GM12891 (cell line): ENCODE measurements at regions not wholly inside any gene's neighbourhood (a gene's known extent, or its start where the extent isn't known, plus 50 kb on each side); places are given as distances from the start of the nearest gene placed in this dataset.
"Not testable (repeated sequence)": the region's sequence is repeated elsewhere in the genome, so short reads cannot be mapped to it uniquely, and the experiment has no call there.

Experiments
- DNase-seq: peaks from one replicate; pipeline ENCODE4 v3.0.0; 2011; ENCODE audit warnings: low spot score; ENCODE audit not compliant: insufficient read length
- FAIRE-seq: peaks from 2 replicates; lab custom pipeline; 2011; peaks lifted over from hg19 to GRCh38; lab: Jason Lieb, UNC
- PAX5 ChIP-seq: IDR thresholded peaks from 2 replicates; pipeline ENCODE4 v1.6.1; 2011; ENCODE audit warnings: low read length, moderate library complexity, mild to moderate bottlenecking; ENCODE audit not compliant: insufficient read depth, severe bottlenecking
- POLR2A ChIP-seq: IDR thresholded peaks from 2 replicates; pipeline ENCODE4 v1.6.1; 2011; ENCODE audit warnings: low read depth, low read length, control low read depth
- POLR2AphosphoS5 ChIP-seq: IDR thresholded peaks from 2 replicates; pipeline ENCODE4 v1.6.1; 2011; ENCODE audit warnings: low read depth, low read length, control low read depth
- POU2F2 ChIP-seq: IDR thresholded peaks from 2 replicates; pipeline ENCODE4 v1.6.1; 2011; ENCODE audit warnings: low read depth, mild to moderate bottlenecking, control low read depth, low read length, moderate library complexity
- SPI1 ChIP-seq: IDR thresholded peaks from 2 replicates; pipeline ENCODE4 v1.6.1; 2011; ENCODE audit warnings: low read depth, low read length, control low read depth
- TAF1 ChIP-seq: IDR thresholded peaks from 2 replicates; pipeline ENCODE4 v1.6.1; 2011; ENCODE audit warnings: low read depth, low read length, control low read depth

DNA sequence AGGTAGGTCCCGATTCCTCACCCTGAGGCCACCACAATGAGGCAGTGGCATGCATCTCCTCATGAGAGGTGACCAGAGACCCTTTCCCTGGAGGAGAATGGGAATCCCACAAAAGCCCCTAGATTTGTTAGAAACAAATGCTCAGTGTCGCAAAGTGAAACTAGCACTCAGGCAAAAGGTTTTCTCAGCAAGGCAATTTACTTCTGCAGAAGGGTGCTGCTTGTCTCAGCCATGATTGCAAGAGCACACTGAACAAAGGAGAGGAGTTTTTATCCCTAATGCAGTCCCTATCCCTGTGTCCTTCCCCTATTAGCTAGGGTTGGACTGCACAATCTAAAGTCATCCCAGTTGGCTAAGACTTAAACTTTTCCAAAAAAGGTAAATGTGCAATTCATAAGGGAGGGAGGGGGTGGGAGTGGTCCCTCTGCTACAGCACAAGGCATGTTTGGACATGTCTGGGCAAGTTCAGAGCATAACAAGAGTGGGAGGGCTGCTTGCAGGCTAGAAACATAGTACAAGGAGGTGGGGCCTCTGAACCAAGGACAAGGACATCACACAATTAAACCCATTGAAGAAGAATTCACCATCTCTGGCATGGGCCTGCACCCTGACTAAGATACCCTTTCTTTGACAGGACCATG, 185.3 kb downstream of the CCNG2 start:
- TF ChIP-seq SPI1 = no peak
- no peak for TF ChIP-seq POU2F2
- no peak for TF ChIP-seq POLR2AphosphoS5
- no peak for TF ChIP-seq TAF1
- no peak for TF ChIP-seq POLR2A
- TF ChIP-seq PAX5 = no peak
- DNase-seq = no peak

DNA sequence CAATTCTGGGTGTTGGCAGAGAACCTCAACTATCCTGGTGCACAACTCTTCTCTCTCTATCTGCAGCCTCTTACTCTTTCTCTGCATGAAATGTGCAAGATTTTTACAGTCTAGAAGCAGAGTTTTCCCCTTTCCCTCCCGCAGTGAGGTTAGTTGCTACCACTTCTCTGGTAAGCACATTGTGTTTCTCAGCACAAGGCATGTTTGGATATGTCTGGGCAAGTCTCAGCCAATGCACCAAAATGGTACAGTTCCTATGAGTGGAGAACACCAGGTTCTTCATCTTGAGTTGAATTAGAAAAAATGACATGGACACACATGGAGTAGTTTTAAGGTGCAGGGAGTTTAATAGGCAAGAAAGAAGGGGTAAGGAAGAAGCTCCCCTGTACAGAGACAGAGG, 187.0 kb downstream of the CCNG2 start:
- DNase-seq (no peak), FAIRE-seq (peak; percentile 5)
- no peak for TF ChIP-seq TAF1
- TF ChIP-seq PAX5 = no peak
- no peak for TF ChIP-seq POU2F2

More for the DNA sequence above, 185.3 kb downstream of the CCNG2 start:
- no peak for FAIRE-seq

DNA sequence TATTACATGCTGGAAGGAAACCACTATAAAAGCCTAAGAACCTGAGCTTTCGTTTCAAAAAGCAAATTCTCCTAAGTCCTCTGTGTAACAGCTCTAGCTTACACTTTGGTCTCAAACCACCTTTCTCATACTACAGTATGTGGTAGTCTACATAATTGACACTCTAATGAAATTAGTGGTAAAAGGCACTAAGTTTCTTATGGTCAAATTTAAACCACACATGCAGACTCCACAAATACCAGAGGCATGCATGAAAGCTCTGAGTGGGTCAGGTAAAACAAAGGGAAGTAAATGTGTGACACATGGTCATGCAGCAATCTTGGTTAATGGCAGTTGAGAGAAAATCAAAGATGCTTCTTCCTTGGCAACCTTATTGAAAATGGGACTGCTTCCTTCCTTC, 187.8 kb downstream of the CCNG2 start:
- DNase-seq (no peak), FAIRE-seq (no peak)
- TF ChIP-seq SPI1 (no peak), TAF1 (no peak), POLR2A (no peak), PAX5 (no peak), POU2F2 (no peak), POLR2AphosphoS5 (no peak)

DNA sequence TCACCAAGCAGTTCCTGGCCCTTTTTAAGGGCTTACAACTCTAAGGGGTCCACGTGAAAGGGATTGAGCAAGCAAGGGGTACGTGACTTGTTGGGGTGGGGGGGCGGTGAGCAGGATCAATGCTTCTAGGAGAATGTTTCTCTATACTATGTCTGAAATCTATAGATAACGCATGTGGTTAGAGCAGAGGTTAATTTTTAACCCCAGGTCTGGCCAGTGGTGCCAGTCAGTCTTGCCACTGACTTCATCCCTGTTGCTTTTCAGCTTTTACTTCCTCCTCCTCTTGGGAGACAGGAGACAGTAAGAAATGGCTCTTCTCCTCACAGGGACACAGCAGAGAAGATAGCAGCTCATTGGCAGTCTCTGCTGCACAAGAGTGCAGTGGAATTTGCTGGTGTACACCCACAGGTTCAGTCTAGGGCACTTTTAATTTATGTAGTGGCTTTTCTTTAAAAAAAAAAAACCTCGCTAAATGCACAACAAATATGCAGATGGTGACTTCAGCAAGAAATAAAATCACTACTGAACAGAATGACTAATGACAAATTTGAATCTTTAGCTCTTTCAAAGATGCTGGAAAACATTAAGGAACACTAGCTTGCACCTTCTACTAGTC, 190.5 kb downstream of the CCNG2 start:
- FAIRE-seq (no peak), DNase-seq (no peak)
- no peak for TF ChIP-seq POLR2A
- no peak for TF ChIP-seq PAX5
- no peak for TF ChIP-seq POU2F2
- TF ChIP-seq POLR2AphosphoS5 = no peak
- TF ChIP-seq TAF1 = no peak
- TF ChIP-seq SPI1 = no peak

DNA sequence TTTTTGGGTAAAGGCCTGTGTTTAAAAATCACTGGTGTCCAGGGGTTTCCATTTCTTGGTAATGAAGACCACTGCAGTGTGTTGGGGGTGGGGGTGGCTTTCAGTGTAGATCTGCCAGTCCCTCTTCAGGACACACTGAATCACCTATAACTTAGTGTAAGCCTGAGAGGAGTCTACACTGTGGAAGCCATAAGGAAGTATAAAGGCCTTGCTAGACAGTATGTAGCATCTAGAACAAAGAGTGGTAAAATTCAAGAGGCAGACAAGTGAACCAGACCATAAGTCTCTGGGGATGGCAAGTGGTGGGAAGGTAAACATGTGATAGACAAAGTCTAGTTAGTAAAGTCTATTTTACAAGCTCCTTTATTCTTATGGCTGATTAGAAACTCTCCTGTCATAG, 191.8 kb downstream of the CCNG2 start:
- DNase-seq = no peak
- TF ChIP-seq PAX5 (no peak), TAF1 (no peak), POLR2A (no peak), POLR2AphosphoS5 (no peak), SPI1 (no peak), POU2F2 (no peak)
- peak; percentile 16 for FAIRE-seq

DNA sequence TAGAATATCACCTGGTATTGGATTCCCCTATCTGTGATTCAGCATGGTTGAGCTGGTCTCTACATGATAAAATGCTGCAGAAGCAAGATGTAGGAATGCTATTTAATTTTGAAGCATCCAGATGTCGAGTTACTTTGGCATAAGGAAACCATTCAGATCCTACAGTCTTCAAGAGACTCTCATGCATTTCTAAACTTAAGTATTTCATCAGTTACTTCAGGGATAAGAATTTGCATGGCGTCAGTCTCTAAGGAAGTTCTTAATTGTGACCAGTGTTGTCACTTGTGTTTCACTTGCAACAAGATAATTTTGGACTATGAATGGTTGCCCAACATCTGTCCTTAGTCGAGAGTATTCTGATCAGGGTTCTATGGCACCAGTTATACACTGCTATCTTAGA, 192.4 kb downstream of the CCNG2 start:
- DNase-seq (no peak), FAIRE-seq (no peak)
- no peak for TF ChIP-seq POLR2A
- no peak for TF ChIP-seq POLR2AphosphoS5
- no peak for TF ChIP-seq PAX5
- TF ChIP-seq SPI1 = no peak
- TF ChIP-seq POU2F2 = no peak
- no peak for TF ChIP-seq TAF1

DNA sequence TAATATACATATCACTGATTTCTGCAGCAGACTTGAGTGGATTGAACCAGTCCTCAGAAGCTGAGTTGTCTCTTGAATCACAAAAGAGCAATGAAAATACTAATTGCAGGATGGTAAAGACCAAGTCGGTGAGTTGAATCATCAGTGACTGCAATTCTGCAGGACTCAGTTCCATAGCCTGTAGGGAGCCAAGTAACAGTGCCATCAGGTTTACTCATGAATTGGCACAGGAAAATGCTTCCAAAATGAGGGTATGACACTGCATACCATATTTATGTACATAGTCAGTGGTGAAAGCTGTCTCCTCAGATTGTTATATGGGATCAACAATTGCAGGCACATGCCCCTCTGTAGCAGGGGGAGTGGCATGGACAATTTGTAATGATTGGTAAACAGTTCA, 192.8 kb downstream of the CCNG2 start:
- DNase-seq (no peak), FAIRE-seq (no peak)
- TF ChIP-seq TAF1 = no peak
- TF ChIP-seq POLR2AphosphoS5 = no peak
- no peak for TF ChIP-seq POU2F2
- no peak for TF ChIP-seq PAX5
- no peak for TF ChIP-seq SPI1
- TF ChIP-seq POLR2A = no peak

DNA sequence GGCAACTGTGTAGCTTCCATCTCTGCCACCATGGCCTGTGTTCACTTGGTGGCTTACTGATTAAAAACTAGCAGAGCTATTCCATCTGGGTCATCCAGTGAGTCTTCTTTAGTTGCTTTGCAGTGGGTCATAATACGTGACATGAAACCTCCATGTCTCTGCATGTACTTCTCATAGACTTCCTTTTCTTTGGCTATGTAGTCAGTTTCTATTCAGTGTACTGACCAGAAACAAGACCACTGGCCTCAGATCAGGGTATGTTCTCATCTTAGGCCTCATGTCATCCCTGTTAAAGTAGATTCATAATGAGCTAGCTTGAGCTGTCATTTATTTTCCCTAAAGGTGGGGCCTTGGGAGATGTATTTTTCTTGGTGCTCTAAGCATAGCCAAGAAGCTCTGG, 195.2 kb downstream of the CCNG2 start:
- TF ChIP-seq PAX5 (no peak), SPI1 (no peak), POLR2A (no peak), POU2F2 (no peak), TAF1 (no peak), POLR2AphosphoS5 (no peak)
- no peak for FAIRE-seq
- no peak for DNase-seq

DNA sequence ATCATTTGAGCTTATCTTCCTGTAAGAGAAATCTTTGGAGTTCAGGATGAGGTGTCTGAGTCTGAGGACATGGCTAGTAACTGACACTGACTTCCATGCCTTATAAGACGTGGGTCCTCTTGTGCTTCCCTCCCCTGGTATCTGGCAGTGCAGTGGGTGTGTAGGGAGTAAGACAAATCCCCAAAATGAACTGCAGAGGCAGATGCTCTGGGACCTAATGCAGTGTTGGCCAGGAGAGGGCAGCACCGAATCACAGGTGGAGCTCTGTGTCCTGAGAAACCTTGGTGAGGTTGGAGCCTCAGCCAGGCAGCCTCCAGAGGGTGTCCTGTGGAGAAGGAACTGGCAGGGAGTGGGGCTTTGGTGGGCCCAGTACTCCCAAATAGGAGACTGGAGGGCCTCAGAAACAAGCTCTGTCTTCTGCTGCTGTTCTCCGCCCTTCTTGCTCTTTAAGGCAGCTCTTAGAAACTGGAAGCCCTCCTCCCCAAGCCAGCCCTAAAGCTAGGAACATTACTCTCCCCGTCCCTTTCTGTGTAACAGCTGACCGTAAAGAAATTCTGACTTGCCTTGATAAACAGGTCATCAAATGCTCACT, 196.8 kb downstream of the CCNG2 start:
- peak; percentile 98 for FAIRE-seq
- DNase-seq = not testable (repeated sequence)

DNA sequence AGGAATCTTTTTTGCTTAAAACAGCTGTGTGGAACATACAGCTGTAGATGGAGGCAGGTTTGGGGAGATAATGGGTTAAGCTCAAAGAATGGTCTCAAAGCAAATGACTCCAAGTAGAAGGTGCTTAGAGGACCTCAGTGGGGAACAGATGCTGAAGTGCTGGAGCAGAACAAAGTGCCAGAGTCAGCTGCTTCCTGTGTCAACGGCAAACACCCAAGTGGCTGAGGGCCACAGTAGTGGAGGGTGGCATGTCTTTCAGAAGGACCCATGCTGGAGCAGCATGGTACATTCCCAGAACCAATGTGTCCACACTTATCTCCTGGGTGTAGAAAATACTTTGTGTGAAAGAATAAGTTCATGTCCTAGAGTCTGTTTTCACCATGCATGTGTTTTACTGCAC, 197.5 kb downstream of the CCNG2 start:
- FAIRE-seq (peak; percentile 41), DNase-seq (no peak)
- TF ChIP-seq POU2F2 (no peak), PAX5 (no peak), POLR2AphosphoS5 (no peak), SPI1 (no peak), TAF1 (no peak), POLR2A (no peak)
